GM12864 (cell line): ENCODE measurements at regions not wholly inside any gene's neighbourhood (a gene's known extent, or its start where the extent isn't known, plus 50 kb on each side); places are given as distances from the start of the nearest gene placed in this dataset.

Experiments
- DNase-seq: peaks from one replicate; pipeline ENCODE4 v3.0.0-alpha.2; 2011; ENCODE audit warnings: low read depth
- H3K4me3 ChIP-seq: 2 replicates; pipeline ENCODE4 v1.5.1; 2011; ENCODE audit warnings: mild to moderate bottlenecking, low read depth, low read length, control low read depth
- CTCF ChIP-seq: IDR thresholded peaks from 2 replicates; pipeline ENCODE4 v1.5.1; 2011; ENCODE audit warnings: low read depth, mild to moderate bottlenecking, moderate library complexity, low read length, control low read depth, inconsistent platforms; ENCODE audit errors: missing control alignments

GRCh38 chr4:125043486-125043885, 271.3 kb upstream of the FAT4 start:
- no peak for DNase-seq
- no peak overlapping the region for H3K4me3 ChIP-seq
- TF ChIP-seq CTCF = no peak

- H3K4me3 ChIP-seq = no peak overlapping the region
- no peak for DNase-seq
- TF ChIP-seq CTCF = no peak
These were observed 272.7 kb upstream of the FAT4 start for GRCh38 chr4:125042041-125042440.

GRCh38 chr4:125041372-125041930, 273.3 kb upstream of the FAT4 start:
- no peak for TF ChIP-seq CTCF
- DNase-seq = no peak

GRCh38 chr4:125039550-125039949, 275.2 kb upstream of the FAT4 start:
- no peak overlapping the region for H3K4me3 ChIP-seq
- no peak for DNase-seq
- TF ChIP-seq CTCF = no peak

More at GRCh38 chr4:125041372-125041930, 273.3 kb upstream of the FAT4 start:
- H3K4me3 ChIP-seq = no peak overlapping the region

GRCh38 chr4:125022855-125023501, 291.8 kb upstream of the FAT4 start:
- TF ChIP-seq CTCF = no peak

GRCh38 chr4:125021189-125021588, 293.6 kb upstream of the FAT4 start:
- TF ChIP-seq CTCF = no peak
- no peak for DNase-seq

More at GRCh38 chr4:125022855-125023501, 291.8 kb upstream of the FAT4 start:
- DNase-seq = no peak
- H3K4me3 ChIP-seq = no peak overlapping the region

More at GRCh38 chr4:125021189-125021588, 293.6 kb upstream of the FAT4 start:
- no peak overlapping the region for H3K4me3 ChIP-seq
